Activated CD4-positive, alpha-beta T cell treated with anti-CD3 and anti-CD28 coated beads for 36 hours (primary cell): ENCODE measurements at regions not wholly inside any gene's neighbourhood (a gene's known extent, or its start where the extent isn't known, plus 50 kb on each side); places are given as distances from the start of the nearest gene placed in this dataset.

Experiments used
- ATAC-seq: fragments of 200-7000 bp; cut with Tn5 transposase; one replicate; pipeline ENCODE4 v1.10.0; 2021; ENCODE audit warnings: mild to moderate bottlenecking, moderate library complexity
- CTCF ChIA-PET: fragments of 350-600 bp; sonication (Branson Sonifier 250); formaldehyde crosslinking; loops from one replicate; lab custom pipeline; 2021; ENCODE audit warnings: antibody characterized with exemption; lab: Charles Lee
- POLR2A ChIA-PET: fragments of 350-600 bp; sonication (Branson Sonifier 250); formaldehyde crosslinking; loops from one replicate; lab custom pipeline; 2021; ENCODE audit warnings: antibody characterized with exemption, inconsistent platforms; lab: Charles Lee
- DNase-seq: peaks from one replicate; pipeline ENCODE4 v3.0.0-alpha.2; 2020
- H3K27ac Mint-ChIP-seq: one replicate; pipeline ENCODE4 v1.8.0; 2021; ENCODE audit warnings: mixed read lengths
- H3K27me3 Mint-ChIP-seq: one replicate; pipeline ENCODE4 v1.8.0; 2021; ENCODE audit warnings: mixed read lengths
- H3K36me3 Mint-ChIP-seq: one replicate; pipeline ENCODE4 v1.8.0; 2021; ENCODE audit warnings: low read depth, mixed read lengths
- H3K4me1 Mint-ChIP-seq: one replicate; pipeline ENCODE4 v1.8.0; 2021; ENCODE audit warnings: mixed read lengths
- H3K4me3 Mint-ChIP-seq: one replicate; pipeline ENCODE4 v1.8.0; 2021; ENCODE audit warnings: mild to moderate bottlenecking, moderate library complexity, mixed read lengths
- H3K9me3 Mint-ChIP-seq: one replicate; pipeline ENCODE4 v1.8.0; 2021; ENCODE audit warnings: low read depth, mixed read lengths
- intact Hi-C, 2 experiments: fragments of 100-400 bp; cut with DNase I in 1 of 2; cut with micrococcal nuclease in 1 of 2; formaldehyde crosslinking; loops; one replicate each; pipeline versions ENCODE4 v1.14.2 to v1.15.1; 2022 to 2024; cut with DNase I, micrococcal nuclease

GRCh38 chr9:107933097-107933496 is 443.5 kb upstream of the KLF4 start:
- Mint-ChIP-seq H3K4me1 (no peaks in the 10 kb centered on the region), H3K4me3 (no peak overlapping the region), H3K9me3 (no peaks in the 10 kb centered on the region), H3K27ac (no peak overlapping the region), H3K36me3 (no peaks in the 10 kb centered on the region), H3K27me3 (no peaks in the 10 kb centered on the region)
- ATAC-seq = no peak
- DNase-seq = no peak
- POLR2A ChIA-PET = no interaction called here
- intact Hi-C loops = no loop called here
- CTCF ChIA-PET = no interaction called here

- DNase-seq = no peak
- H3K9me3 Mint-ChIP-seq = no peaks in the 10 kb centered on the region
- no peaks in the 10 kb centered on the region for H3K27me3 Mint-ChIP-seq
- intact Hi-C loops = no loop called here
- no peak overlapping the region for H3K4me3 Mint-ChIP-seq
- no peaks in the 10 kb centered on the region for H3K4me1 Mint-ChIP-seq
- no peak overlapping the region for H3K27ac Mint-ChIP-seq
- POLR2A ChIA-PET = no interaction called here
- no peaks in the 10 kb centered on the region for H3K36me3 Mint-ChIP-seq
- CTCF ChIA-PET = no interaction called here
- ATAC-seq = no peak
Observed at GRCh38 chr9:107932601-107933000, 443.0 kb upstream of the KLF4 start.

GRCh38 chr9:107932046-107932445 is 442.5 kb upstream of the KLF4 start:
- H3K9me3 Mint-ChIP-seq = no peaks in the 10 kb centered on the region
- DNase-seq (no peak), ATAC-seq (no peak)
- no peak overlapping the region for H3K27ac Mint-ChIP-seq
- H3K4me3 Mint-ChIP-seq = no peak overlapping the region
- H3K27me3 Mint-ChIP-seq = no peaks in the 10 kb centered on the region
- ChIA-PET CTCF (no interaction called here), POLR2A (no interaction called here)
- H3K4me1 Mint-ChIP-seq = no peaks in the 10 kb centered on the region
- intact Hi-C loops = no loop called here
- H3K36me3 Mint-ChIP-seq = no peaks in the 10 kb centered on the region

GRCh38 chr9:107931071-107931715 is 441.6 kb upstream of the KLF4 start:
- POLR2A ChIA-PET = no interaction called here
- no peak for DNase-seq
- no peaks in the 10 kb centered on the region for H3K36me3 Mint-ChIP-seq
- no peaks in the 10 kb centered on the region for H3K9me3 Mint-ChIP-seq
- H3K4me1 Mint-ChIP-seq = no peaks in the 10 kb centered on the region
- H3K27ac Mint-ChIP-seq = no peak overlapping the region
- H3K4me3 Mint-ChIP-seq = no peak overlapping the region
- H3K27me3 Mint-ChIP-seq = no peaks in the 10 kb centered on the region
- intact Hi-C loops = no loop called here
- CTCF ChIA-PET = no interaction called here
- no peak for ATAC-seq

- CTCF ChIA-PET = interaction anchor here (0.9 kb wide), 1 partner anchor 13 kb away, joined by 3 read pairs; no protein-coding TSS in a partner anchor
- Mint-ChIP-seq H3K4me3 (no peak overlapping the region), H3K4me1 (no peaks in the 10 kb centered on the region), H3K27ac (no peak overlapping the region), H3K27me3 (no peaks in the 10 kb centered on the region), H3K36me3 (no peaks in the 10 kb centered on the region), H3K9me3 (no peaks in the 10 kb centered on the region)
- no peak for DNase-seq
- no peak for ATAC-seq
- POLR2A ChIA-PET = no interaction called here
- intact Hi-C loops = no loop called here
Observed at GRCh38 chr9:107929443-107929842, 439.9 kb upstream of the KLF4 start.

GRCh38 chr9:107928701-107929371 is 439.3 kb upstream of the KLF4 start:
- CTCF ChIA-PET = no interaction called here
- Mint-ChIP-seq H3K4me3 (no peak overlapping the region), H3K9me3 (no peaks in the 10 kb centered on the region), H3K27me3 (no peaks in the 10 kb centered on the region), H3K36me3 (no peaks in the 10 kb centered on the region), H3K27ac (no peak overlapping the region), H3K4me1 (no peaks in the 10 kb centered on the region)
- no peak for ATAC-seq
- intact Hi-C loops = no loop called here
- POLR2A ChIA-PET = no interaction called here
- DNase-seq = no peak

GRCh38 chr9:107927276-107927675 is 437.7 kb upstream of the KLF4 start:
- intact Hi-C loops = no loop called here
- ChIA-PET CTCF (interaction anchor here (0.6 kb wide), 1 partner anchor 21 kb away, joined by 3 read pairs; no protein-coding TSS in a partner anchor), POLR2A (no interaction called here)
- H3K27me3 Mint-ChIP-seq = no peaks in the 10 kb centered on the region
- no peak for DNase-seq
- no peak overlapping the region for H3K4me3 Mint-ChIP-seq
- H3K4me1 Mint-ChIP-seq = no peaks in the 10 kb centered on the region
- H3K36me3 Mint-ChIP-seq = no peaks in the 10 kb centered on the region
- no peak for ATAC-seq
- H3K27ac Mint-ChIP-seq = no peak overlapping the region
- H3K9me3 Mint-ChIP-seq = no peaks in the 10 kb centered on the region

GRCh38 chr9:107925749-107926297 is 436.3 kb upstream of the KLF4 start:
- Mint-ChIP-seq H3K9me3 (no peaks in the 10 kb centered on the region), H3K27ac (no peak overlapping the region), H3K4me3 (no peak overlapping the region), H3K4me1 (no peaks in the 10 kb centered on the region), H3K36me3 (no peaks in the 10 kb centered on the region), H3K27me3 (no peaks in the 10 kb centered on the region)
- intact Hi-C loops = no loop called here
- DNase-seq (no peak), ATAC-seq (no peak)
- POLR2A ChIA-PET = no interaction called here
- CTCF ChIA-PET = interaction anchor here (0.7 kb wide), 1 partner anchor 83 kb away, joined by 4 read pairs; no protein-coding TSS in a partner anchor

- DNase-seq = no peak
- H3K9me3 Mint-ChIP-seq = peaks cover 2% of the 10 kb centered on the region
- CTCF ChIA-PET = interaction anchor here (0.6 kb wide), 1 partner anchor 127 kb away, joined by 3 read pairs; no protein-coding TSS in a partner anchor
- no peaks in the 10 kb centered on the region for H3K36me3 Mint-ChIP-seq
- no peak for ATAC-seq
- no peaks in the 10 kb centered on the region for H3K4me1 Mint-ChIP-seq
- H3K27ac Mint-ChIP-seq = no peak overlapping the region
- intact Hi-C loops = no loop called here
- H3K27me3 Mint-ChIP-seq = no peaks in the 10 kb centered on the region
- POLR2A ChIA-PET = no interaction called here
- H3K4me3 Mint-ChIP-seq = no peak overlapping the region
Observed at GRCh38 chr9:107922260-107922659, 432.7 kb upstream of the KLF4 start.

GRCh38 chr9:107919263-107919662 is 429.7 kb upstream of the KLF4 start:
- DNase-seq = no peak
- H3K4me1 Mint-ChIP-seq = no peaks in the 10 kb centered on the region
- H3K4me3 Mint-ChIP-seq = no peak overlapping the region
- intact Hi-C loops = no loop called here
- H3K27ac Mint-ChIP-seq = no peak overlapping the region
- ChIA-PET CTCF (interaction anchor here (0.9 kb wide), 1 partner anchor 10 kb away, joined by 3 read pairs; no protein-coding TSS in a partner anchor), POLR2A (no interaction called here)
- H3K27me3 Mint-ChIP-seq = no peaks in the 10 kb centered on the region
- peaks cover 3% of the 10 kb centered on the region for H3K9me3 Mint-ChIP-seq
- ATAC-seq = no peak
- H3K36me3 Mint-ChIP-seq = no peaks in the 10 kb centered on the region

- CTCF ChIA-PET = no interaction called here
- intact Hi-C loops = no loop called here
- Mint-ChIP-seq H3K36me3 (no peaks in the 10 kb centered on the region), H3K27ac (no peak overlapping the region), H3K9me3 (peaks cover 3% of the 10 kb centered on the region), H3K27me3 (no peaks in the 10 kb centered on the region), H3K4me1 (no peaks in the 10 kb centered on the region), H3K4me3 (no peak overlapping the region)
- POLR2A ChIA-PET = no interaction called here
- DNase-seq (no peak), ATAC-seq (no peak)
Observed at GRCh38 chr9:107918749-107919148, 429.2 kb upstream of the KLF4 start.

- Mint-ChIP-seq H3K36me3 (no peaks in the 10 kb centered on the region), H3K4me3 (no peak overlapping the region), H3K9me3 (peaks cover 11% of the 10 kb centered on the region), H3K27me3 (no peaks in the 10 kb centered on the region), H3K4me1 (no peaks in the 10 kb centered on the region), H3K27ac (no peak overlapping the region)
- ChIA-PET POLR2A (no interaction called here), CTCF (no interaction called here)
- DNase-seq = no peak
- intact Hi-C loops = no loop called here
- ATAC-seq = no peak
Observed at GRCh38 chr9:107914151-107914550, 424.6 kb upstream of the KLF4 start.
